ENCODE measurements at regions not wholly inside any gene's neighbourhood (a gene's known extent, or its start where the extent isn't known, plus 50 kb on each side); places are given as distances from the start of the nearest gene placed in this dataset.

- Histone ChIP-seq H3K4me2 (ENCODE audit: low read depth, low read length, poor library complexity, severe bottlenecking) (no peak overlapping the region), H3F3A (ENCODE audit: insufficient read depth) (no peaks in the 10 kb centered on the region), H2AFZ (ENCODE audit: low read depth, low read length, severe bottlenecking) (no peak overlapping the region), H3K79me2 (ENCODE audit: insufficient read depth, low read length) (peaks cover 3% of the 10 kb centered on the region; the same call in 1 of the 2 replicates), H3K9me3 (ENCODE audit: insufficient read depth, low read length) (no peaks in the 10 kb centered on the region), H3K4me3 (ENCODE audit: insufficient read depth, low read length, poor library complexity, severe bottlenecking) (no peak overlapping the region), H3K36me3 (ENCODE audit: low read length) (no peaks in the 10 kb centered on the region), H4K20me1 (ENCODE audit: low read depth, low read length) (no peaks in the 10 kb centered on the region), H3K9ac (ENCODE audit: low read length) (no peak overlapping the region), H3K27ac (ENCODE audit: low read depth, low read length) (no peak overlapping the region), H3K9me2 (replicated peaks; ENCODE audit: insufficient read depth, low read length) (no peaks in the 10 kb centered on the region), H3K27me3 (ENCODE audit: low read length) (no peaks in the 10 kb centered on the region)
- TF ChIP-seq EZH2phosphoT487 (conservative IDR thresholded peaks at IDR 0.05; ENCODE audit: low read length): no peak
- TF ChIP-seq CTCF (IDR thresholded peaks at IDR 0.05; ENCODE audit: insufficient read depth, low read length, poor library complexity, severe bottlenecking): no peak
These were observed 142.8 kb upstream of the TMCC3 start for GRCh38 chr12:94793191-94793595.

GRCh38 chr12:94792693-94793092 is 142.3 kb upstream of the TMCC3 start:
- H4K20me1 ChIP-seq (ENCODE audit: low read depth, low read length): no peaks in the 10 kb centered on the region
- no peak overlapping the region for H3K27ac ChIP-seq (ENCODE audit: low read depth, low read length)
- H3K36me3 ChIP-seq (ENCODE audit: low read length): no peaks in the 10 kb centered on the region
- TF ChIP-seq CTCF (IDR thresholded peaks at IDR 0.05; ENCODE audit: insufficient read depth, low read length, poor library complexity, severe bottlenecking) (no peak), EZH2phosphoT487 (conservative IDR thresholded peaks at IDR 0.05; ENCODE audit: low read length) (no peak)
- H3K27me3 ChIP-seq (ENCODE audit: low read length): no peaks in the 10 kb centered on the region
- H3K9me3 ChIP-seq (ENCODE audit: insufficient read depth, low read length): no peaks in the 10 kb centered on the region
- no peak overlapping the region for H3K4me2 ChIP-seq (ENCODE audit: low read depth, low read length, poor library complexity, severe bottlenecking)
- H3K79me2 ChIP-seq (ENCODE audit: insufficient read depth, low read length): peaks cover 3% of the 10 kb centered on the region; the same call in 1 of the 2 replicates
- H3K9ac ChIP-seq (ENCODE audit: low read length): no peak overlapping the region
- H3K9me2 ChIP-seq (replicated peaks; ENCODE audit: insufficient read depth, low read length): no peaks in the 10 kb centered on the region
- no peak overlapping the region for H3K4me3 ChIP-seq (ENCODE audit: insufficient read depth, low read length, poor library complexity, severe bottlenecking)
- H2AFZ ChIP-seq (ENCODE audit: low read depth, low read length, severe bottlenecking): no peak overlapping the region
- H3F3A ChIP-seq (ENCODE audit: insufficient read depth): no peaks in the 10 kb centered on the region

GRCh38 chr12:94791933-94792332 is 141.6 kb upstream of the TMCC3 start:
- Histone ChIP-seq H3K79me2 (ENCODE audit: insufficient read depth, low read length) (peaks cover 3% of the 10 kb centered on the region; the same call in 1 of the 2 replicates), H3K4me2 (ENCODE audit: low read depth, low read length, poor library complexity, severe bottlenecking) (no peak overlapping the region)
- no peak for TF ChIP-seq CTCF (IDR thresholded peaks at IDR 0.05; ENCODE audit: insufficient read depth, low read length, poor library complexity, severe bottlenecking)
- TF ChIP-seq EZH2phosphoT487 (conservative IDR thresholded peaks at IDR 0.05; ENCODE audit: low read length): no peak

More at GRCh38 chr12:94791933-94792332, 141.6 kb upstream of the TMCC3 start:
- Histone ChIP-seq H3K27ac (ENCODE audit: low read depth, low read length) (no peak overlapping the region), H3K4me3 (ENCODE audit: insufficient read depth, low read length, poor library complexity, severe bottlenecking) (no peak overlapping the region), H3K36me3 (ENCODE audit: low read length) (no peaks in the 10 kb centered on the region), H3K9me3 (ENCODE audit: insufficient read depth, low read length) (no peaks in the 10 kb centered on the region), H4K20me1 (ENCODE audit: low read depth, low read length) (no peaks in the 10 kb centered on the region), H3K27me3 (ENCODE audit: low read length) (no peaks in the 10 kb centered on the region), H2AFZ (ENCODE audit: low read depth, low read length, severe bottlenecking) (no peak overlapping the region), H3K9me2 (replicated peaks; ENCODE audit: insufficient read depth, low read length) (no peaks in the 10 kb centered on the region), H3K9ac (ENCODE audit: low read length) (no peak overlapping the region), H3F3A (ENCODE audit: insufficient read depth) (no peaks in the 10 kb centered on the region)
